Epithelial cell of prostate (primary cell): ENCODE measurements at regions not wholly inside any gene's neighbourhood (a gene's known extent, or its start where the extent isn't known, plus 50 kb on each side); places are given as distances from the start of the nearest gene placed in this dataset.

Experiments
- DNase-seq: peaks from one replicate; pipeline ENCODE4 v3.0.0-alpha.2; 2011; ENCODE audit warnings: low read depth, low spot score
- H3K27ac ChIP-seq: fragments of 450-650 bp; 2 replicates; pipeline ENCODE4 v1.5.1; 2017; ENCODE audit warnings: mild to moderate bottlenecking

GRCh38 chr7:106957766-106958165 is 86.7 kb upstream of the PRKAR2B start:
- peak; percentile 33 for DNase-seq
- H3K27ac ChIP-seq: no peak overlapping the region

- no peak for DNase-seq
Observed at GRCh38 chr7:106959753-106960152, 84.8 kb upstream of the PRKAR2B start.

GRCh38 chr7:106962751-106963150 is 81.8 kb upstream of the PRKAR2B start:
- DNase-seq: no peak
- no peak overlapping the region for H3K27ac ChIP-seq

More at GRCh38 chr7:106959753-106960152, 84.8 kb upstream of the PRKAR2B start:
- no peak overlapping the region for H3K27ac ChIP-seq

GRCh38 chr7:106964466-106964865 is 80.0 kb upstream of the PRKAR2B start:
- H3K27ac ChIP-seq: no peak overlapping the region

GRCh38 chr7:106965108-106965507 is 79.4 kb upstream of the PRKAR2B start:
- no peak for DNase-seq
- no peak overlapping the region for H3K27ac ChIP-seq

More at GRCh38 chr7:106964466-106964865, 80.0 kb upstream of the PRKAR2B start:
- no peak for DNase-seq

- H3K27ac ChIP-seq: no peak overlapping the region
- no peak for DNase-seq
Observed at GRCh38 chr7:106966121-106966520, 78.4 kb upstream of the PRKAR2B start.

- no peak for DNase-seq
- H3K27ac ChIP-seq: no peak overlapping the region
Observed at GRCh38 chr7:106968160-106968559, 76.3 kb upstream of the PRKAR2B start.

- no peak for DNase-seq
- no peak overlapping the region for H3K27ac ChIP-seq
Observed at GRCh38 chr7:106978425-106979420, 65.8 kb upstream of the PRKAR2B start.

GRCh38 chr7:106979551-106980357 is 64.8 kb upstream of the PRKAR2B start:
- no peak for DNase-seq
- no peak overlapping the region for H3K27ac ChIP-seq

- no peak for DNase-seq
- H3K27ac ChIP-seq: no peak overlapping the region
Observed at GRCh38 chr7:106980358-106980685, 64.2 kb upstream of the PRKAR2B start.

- H3K27ac ChIP-seq: no peak overlapping the region
- DNase-seq: no peak
Observed at GRCh38 chr7:106982415-106982814, 62.1 kb upstream of the PRKAR2B start.

- DNase-seq: no peak
- H3K27ac ChIP-seq: no peak overlapping the region
Observed at GRCh38 chr7:106984034-106984433, 60.5 kb upstream of the PRKAR2B start.

GRCh38 chr7:106986450-106986977 is 58.0 kb upstream of the PRKAR2B start:
- no peak overlapping the region for H3K27ac ChIP-seq
- DNase-seq: no peak

- no peak for DNase-seq
- H3K27ac ChIP-seq: no peak overlapping the region
Observed at GRCh38 chr7:106987777-106988176, 56.7 kb upstream of the PRKAR2B start.

- no peak overlapping the region for H3K27ac ChIP-seq
- no peak for DNase-seq
Observed at GRCh38 chr7:106992511-106992910, 52.0 kb upstream of the PRKAR2B start.
